Tibial artery (tissue), 4 donors: ENCODE measurements at regions not wholly inside any gene's neighbourhood (a gene's known extent, or its start where the extent isn't known, plus 50 kb on each side); places are given as distances from the start of the nearest gene placed in this dataset.

Experiments
- DNase-seq, 2 donors: peaks; one replicate each; pipeline ENCODE4 v3.0.0-alpha.2; 2019
- H3K27ac ChIP-seq, 2 donors: fragments of 200-600 bp; sonication (generic) in 1 of 2; 1 replicate in 1 of 2; 2 replicates in 1 of 2; pipeline ENCODE4 v1.5.1; 2018 to 2019; ENCODE audit warnings: mild to moderate bottlenecking in 1 of 2
- H3K27me3 ChIP-seq, 2 donors: fragments of 200-600 bp; sonication (generic) in 1 of 2; one replicate each; pipeline versions ENCODE4 v1.5.1 to v1.6.0; 2016 to 2019
- H3K36me3 ChIP-seq, 3 donors: fragments of 200-600 bp; sonication (generic) in 2 of 3; one replicate each; pipeline ENCODE4 v1.5.1; 2016 to 2019; ENCODE audit warnings: mild to moderate bottlenecking in 2 of 3
- H3K4me1 ChIP-seq, 4 donors: fragments of 200-600 bp; sonication (generic) in 2 of 4; 1 replicate in 3 of 4; 2 replicates in 1 of 4; pipeline ENCODE4 v1.5.1; 2016 to 2019
- H3K4me3 ChIP-seq, 2 donors: fragments of 200-600 bp; sonication (generic) in 1 of 2; 1 replicate in 1 of 2; 2 replicates in 1 of 2; pipeline ENCODE4 v1.5.1; 2018 to 2019; ENCODE audit warnings: mild to moderate bottlenecking in 2 of 2
- H3K9me3 ChIP-seq, 3 donors: fragments of 200-600 bp; sonication (generic) in 1 of 3; one replicate each; pipeline ENCODE4 v1.5.1; 2016 to 2019
- CTCF ChIP-seq, 2 experiments: fragments of 200-600 bp in 1 of 2; fragments of 450-650 bp in 1 of 2; IDR thresholded peaks; one replicate each; pipeline ENCODE4 v1.5.1; 2017 to 2019; ENCODE audit warnings: antibody characterized with exemption in 2 of 2, mild to moderate bottlenecking in 1 of 2, moderate library complexity in 1 of 2
- intact Hi-C: fragments of 100-400 bp; cut with DNase I; formaldehyde crosslinking; loops from one replicate; pipeline ENCODE4 v1.15.0; 2023; ENCODE audit warnings: low total_unique reads

DNA sequence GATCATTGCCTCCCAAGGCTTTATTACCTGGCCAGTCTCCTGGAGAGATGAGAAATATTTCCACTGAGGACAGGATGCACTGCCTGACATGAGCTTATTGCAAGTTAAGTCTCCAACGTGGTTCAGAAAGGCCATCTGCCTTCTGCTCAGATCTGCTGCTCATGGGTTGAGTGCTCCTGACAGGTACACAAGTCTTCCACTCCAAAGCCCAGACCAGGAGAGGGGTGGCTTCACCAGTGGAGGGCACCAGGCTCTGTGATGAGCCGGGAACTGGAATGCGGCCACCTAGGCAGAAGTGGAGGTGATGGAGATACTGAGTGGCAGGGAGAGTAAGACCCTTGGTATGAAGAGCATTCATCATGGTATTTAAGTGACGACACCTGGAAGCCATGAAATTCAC, 79.5 kb upstream of the IRF2 start:
- H3K4me3 ChIP-seq: no peak overlapping the region
- H3K27ac ChIP-seq: no peak overlapping the region
- intact Hi-C loops: no loop called here
- DNase-seq: no peak
- H3K9me3 ChIP-seq: no peaks in the 10 kb centered on the region
- peaks cover 0 to 8% of the 10 kb centered on the region in 2 donors for H3K27me3 ChIP-seq
- no peaks in the 10 kb centered on the region for H3K4me1 ChIP-seq
- TF ChIP-seq CTCF (IDR thresholded peaks at IDR 0.05): no peak
- H3K36me3 ChIP-seq: no peaks in the 10 kb centered on the region

- H3K9me3 ChIP-seq: no peaks in the 10 kb centered on the region
- no peaks in the 10 kb centered on the region for H3K4me1 ChIP-seq
- H3K36me3 ChIP-seq: no peaks in the 10 kb centered on the region
- no peak overlapping the region for H3K27ac ChIP-seq
- intact Hi-C loops: no loop called here
- TF ChIP-seq CTCF (IDR thresholded peaks at IDR 0.05): no peak
- no peak for DNase-seq
- H3K27me3 ChIP-seq: peaks cover 0 to 17% of the 10 kb centered on the region in 2 donors
- no peak overlapping the region for H3K4me3 ChIP-seq
These were observed 76.1 kb upstream of the IRF2 start for GRCh38 chr4:184550476-184550875.

DNA sequence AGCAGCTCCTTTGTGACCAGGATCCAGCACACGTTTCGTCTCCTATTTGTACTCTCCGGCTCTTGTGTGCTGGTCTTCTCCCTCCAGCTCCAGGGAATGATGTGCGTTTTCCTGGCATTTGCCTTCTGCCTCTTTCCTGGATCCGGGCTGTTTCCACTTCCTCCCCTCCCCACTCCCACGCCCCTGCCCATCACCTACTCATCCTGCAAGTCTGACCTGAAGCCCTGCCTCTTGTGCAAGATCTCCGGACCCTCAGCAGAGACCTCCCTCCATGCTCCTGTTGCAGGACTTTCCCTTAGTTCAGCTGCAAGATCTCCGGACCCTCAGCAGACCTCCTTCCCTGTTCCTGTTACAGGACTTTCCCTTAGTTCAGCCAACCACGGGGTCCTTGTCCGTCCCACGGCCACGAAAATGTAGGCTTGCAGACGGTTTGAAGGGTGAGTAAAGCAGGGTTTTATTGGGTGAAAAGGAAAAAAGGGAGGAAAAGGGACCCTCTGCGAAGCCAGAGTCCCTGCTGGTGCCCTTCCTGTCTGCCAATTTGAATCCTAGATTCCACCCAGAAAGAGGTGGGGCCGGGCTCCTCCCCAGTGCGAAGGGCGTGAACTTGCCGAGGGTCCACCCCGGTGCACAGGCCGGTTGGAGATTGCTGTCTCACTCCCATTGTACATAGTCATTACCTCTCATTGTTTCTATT, 74.4 kb upstream of the IRF2 start:
- Histone ChIP-seq H3K4me1 (no peaks in the 10 kb centered on the region), H3K36me3 (no peaks in the 10 kb centered on the region), H3K9me3 (no peaks in the 10 kb centered on the region), H3K4me3 (no peak overlapping the region), H3K27me3 (peaks cover 0 to 15% of the 10 kb centered on the region in 2 donors), H3K27ac (no peak overlapping the region)
- no peak for DNase-seq
- intact Hi-C loops: loop anchor here (5.0 kb wide), 1 partner anchor 1031 kb away; no protein-coding TSS in a partner anchor
- TF ChIP-seq CTCF (IDR thresholded peaks at IDR 0.05): no peak

DNA sequence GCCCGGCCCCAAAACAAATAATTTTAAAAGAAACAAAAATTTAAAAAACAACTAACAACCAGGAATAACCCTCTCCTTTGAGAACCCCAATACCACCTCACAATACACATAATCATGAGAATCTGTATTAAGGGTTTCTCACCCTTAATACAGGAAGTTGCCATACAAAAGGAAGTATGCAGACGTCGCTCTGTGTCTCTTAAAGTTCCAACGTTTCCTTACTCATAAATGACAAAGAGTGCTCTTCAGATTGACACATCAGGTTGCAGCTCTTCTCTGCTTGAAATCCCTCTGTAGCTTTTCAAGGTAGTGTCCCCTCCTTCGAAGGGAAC, 73.9 kb upstream of the IRF2 start:
- H3K27me3 ChIP-seq: peaks cover 0 to 13% of the 10 kb centered on the region in 2 donors
- H3K36me3 ChIP-seq: no peaks in the 10 kb centered on the region
- no peak overlapping the region for H3K4me3 ChIP-seq
- no peak for TF ChIP-seq CTCF (IDR thresholded peaks at IDR 0.05)
- DNase-seq: no peak
- H3K27ac ChIP-seq: no peak overlapping the region
- intact Hi-C loops: loop anchor here (5.0 kb wide), 1 partner anchor 1031 kb away; no protein-coding TSS in a partner anchor
- H3K9me3 ChIP-seq: no peaks in the 10 kb centered on the region
- no peaks in the 10 kb centered on the region for H3K4me1 ChIP-seq

- intact Hi-C loops: loop anchor here (5.0 kb wide), 2 partner anchors 273 to 1028 kb away; no protein-coding TSS in a partner anchor
- Histone ChIP-seq H3K27ac (no peak overlapping the region), H3K9me3 (no peaks in the 10 kb centered on the region), H3K4me3 (no peak overlapping the region), H3K36me3 (no peaks in the 10 kb centered on the region), H3K4me1 (no peaks in the 10 kb centered on the region), H3K27me3 (peaks cover 0 to 13% of the 10 kb centered on the region in 2 donors)
- no peak for DNase-seq
- no peak for TF ChIP-seq CTCF (IDR thresholded peaks at IDR 0.05)
These were observed 70.5 kb upstream of the IRF2 start for GRCh38 chr4:184544788-184545409.
